ENCODE measurements at regions not wholly inside any gene's neighbourhood (a gene's known extent, or its start where the extent isn't known, plus 50 kb on each side); places are given as distances from the start of the nearest gene placed in this dataset.

GRCh38 chr1:208686592-208686991, 442.4 kb upstream of the PLXNA2 start:
- H3K4me3 ChIP-seq (ENCODE audit: low read depth, low read length) = no peak overlapping the region
- CTCF ChIA-PET = no interaction called here
- TF ChIP-seq, protein P1, sequence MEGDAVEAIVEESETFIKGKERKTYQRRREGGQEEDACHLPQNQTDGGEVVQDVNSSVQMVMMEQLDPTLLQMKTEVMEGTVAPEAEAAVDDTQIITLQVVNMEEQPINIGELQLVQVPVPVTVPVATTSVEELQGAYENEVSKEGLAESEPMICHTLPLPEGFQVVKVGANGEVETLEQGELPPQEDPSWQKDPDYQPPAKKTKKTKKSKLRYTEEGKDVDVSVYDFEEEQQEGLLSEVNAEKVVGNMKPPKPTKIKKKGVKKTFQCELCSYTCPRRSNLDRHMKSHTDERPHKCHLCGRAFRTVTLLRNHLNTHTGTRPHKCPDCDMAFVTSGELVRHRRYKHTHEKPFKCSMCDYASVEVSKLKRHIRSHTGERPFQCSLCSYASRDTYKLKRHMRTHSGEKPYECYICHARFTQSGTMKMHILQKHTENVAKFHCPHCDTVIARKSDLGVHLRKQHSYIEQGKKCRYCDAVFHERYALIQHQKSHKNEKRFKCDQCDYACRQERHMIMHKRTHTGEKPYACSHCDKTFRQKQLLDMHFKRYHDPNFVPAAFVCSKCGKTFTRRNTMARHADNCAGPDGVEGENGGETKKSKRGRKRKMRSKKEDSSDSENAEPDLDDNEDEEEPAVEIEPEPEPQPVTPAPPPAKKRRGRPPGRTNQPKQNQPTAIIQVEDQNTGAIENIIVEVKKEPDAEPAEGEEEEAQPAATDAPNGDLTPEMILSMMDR (IDR thresholded peaks at IDR 0.05; ENCODE audit: insufficient read depth, low read length, missing control alignments) = no peak
- no peak for DNase-seq (ENCODE audit: low read depth, low spot score)
- POLR2A ChIA-PET = no interaction called here

- TF ChIP-seq, protein P1 (IDR thresholded peaks at IDR 0.05; ENCODE audit: insufficient read depth, low read length, missing control alignments) = no peak
- H3K4me3 ChIP-seq (ENCODE audit: low read depth, low read length) = no peak overlapping the region
- ChIA-PET CTCF (no interaction called here), POLR2A (no interaction called here)
- DNase-seq (ENCODE audit: low read depth, low spot score) = no peak
These were observed 444.6 kb upstream of the PLXNA2 start for GRCh38 chr1:208688656-208689315.

- H3K4me3 ChIP-seq (ENCODE audit: low read depth, low read length) = no peak overlapping the region
- ChIA-PET POLR2A (no interaction called here), CTCF (no interaction called here)
- no peak for DNase-seq (ENCODE audit: low read depth, low spot score)
- TF ChIP-seq, protein P1 (IDR thresholded peaks at IDR 0.05; ENCODE audit: insufficient read depth, low read length, missing control alignments) = no peak
These were observed 446.8 kb upstream of the PLXNA2 start for GRCh38 chr1:208691012-208691411.

DNA sequence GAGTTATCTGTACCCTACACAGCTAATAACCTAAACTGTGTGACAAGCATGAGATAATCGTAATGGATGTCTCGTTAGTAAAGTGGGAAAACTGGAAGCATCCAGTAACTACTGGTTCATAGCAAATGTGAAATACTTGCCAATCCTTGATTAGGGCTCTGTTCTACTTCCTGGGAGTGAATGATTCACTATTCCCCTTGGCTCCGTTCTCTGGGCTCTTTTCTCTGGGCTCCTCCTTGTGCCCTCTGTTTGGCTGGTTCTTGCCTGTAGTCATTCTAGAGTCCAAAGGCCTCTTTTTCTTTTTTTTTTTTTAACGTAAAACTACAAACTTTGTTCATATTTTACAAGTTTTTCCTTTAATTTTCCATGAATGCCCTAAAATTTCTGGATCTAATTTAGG, 465.8 kb upstream of the PLXNA2 start:
- DNase-seq (ENCODE audit: low read depth, low spot score) = no peak
- no peak overlapping the region for H3K4me3 ChIP-seq (ENCODE audit: low read depth, low read length)
- TF ChIP-seq, protein P1 (IDR thresholded peaks at IDR 0.05; ENCODE audit: insufficient read depth, low read length, missing control alignments) = no peak
- POLR2A ChIA-PET = no interaction called here
- CTCF ChIA-PET = no interaction called here

DNA sequence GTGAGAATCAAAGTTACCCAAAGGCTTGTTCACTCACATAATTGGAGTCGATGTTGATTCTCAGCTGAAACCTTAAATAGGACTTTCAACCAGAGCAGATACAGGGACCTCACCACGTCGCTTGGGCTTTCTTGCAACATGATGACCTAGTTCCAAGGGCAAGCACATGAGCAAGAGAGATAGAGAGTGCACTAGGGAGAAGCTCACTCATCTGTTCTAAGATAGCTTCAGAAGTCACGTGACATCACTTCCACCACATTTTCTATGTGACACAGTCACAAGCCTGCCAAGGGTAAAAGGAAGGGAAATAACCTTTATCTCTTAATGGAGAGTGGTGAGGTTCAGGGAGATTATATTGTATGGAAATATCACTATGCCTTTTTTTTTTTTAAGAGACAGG, 470.1 kb upstream of the PLXNA2 start:
- TF ChIP-seq, protein P1 (IDR thresholded peaks at IDR 0.05; ENCODE audit: insufficient read depth, low read length, missing control alignments) = no peak

GRCh38 chr1:208717525-208717924, 473.3 kb upstream of the PLXNA2 start:
- CTCF ChIA-PET = no interaction called here
- no peak overlapping the region for H3K4me3 ChIP-seq (ENCODE audit: low read depth, low read length)
- DNase-seq (ENCODE audit: low read depth, low spot score) = no peak
- TF ChIP-seq, protein P1 (IDR thresholded peaks at IDR 0.05; ENCODE audit: insufficient read depth, low read length, missing control alignments) = no peak
- POLR2A ChIA-PET = no interaction called here

More for the DNA sequence above, 470.1 kb upstream of the PLXNA2 start:
- H3K4me3 ChIP-seq (ENCODE audit: low read depth, low read length) = no peak overlapping the region
- no peak for DNase-seq (ENCODE audit: low read depth, low spot score)
- POLR2A ChIA-PET = no interaction called here
- CTCF ChIA-PET = no interaction called here

Measured in AG04449 (cell line).